ENCODE measurements at regions not wholly inside any gene's neighbourhood (a gene's known extent, or its start where the extent isn't known, plus 50 kb on each side); places are given as distances from the start of the nearest gene placed in this dataset.

- TF ChIP-seq YY1 (IDR thresholded peaks at IDR 0.05; ENCODE audit: low read depth) (no peak), TEAD4 (IDR thresholded peaks at IDR 0.05) (no peak), REST (IDR thresholded peaks at IDR 0.05; ENCODE audit: low read depth) (no peak), CEBPB (IDR thresholded peaks at IDR 0.05) (no peak)
These were observed 93.1 kb upstream of the PDE1C start for GRCh38 chr7:32163141-32163806.

Data from Ishikawa (cell line).